Sigmoid colon (tissue), 4 donors: ENCODE measurements at regions not wholly inside any gene's neighbourhood (a gene's known extent, or its start where the extent isn't known, plus 50 kb on each side); places are given as distances from the start of the nearest gene placed in this dataset.

Experiments used
- CTCF ChIP-seq, 4 experiments: fragments of 450-650 bp in 3 of 4; fragments of 200-600 bp in 1 of 4; IDR thresholded peaks; one replicate each; pipeline ENCODE4 v1.5.1; 2016 to 2019; ENCODE audit warnings: antibody characterized with exemption in 4 of 4, mild to moderate bottlenecking in 3 of 4, moderate library complexity in 2 of 4
- EP300 ChIP-seq, 4 donors: sonication (generic); formaldehyde crosslinking; IDR thresholded peaks; one replicate each; pipeline ENCODE4 v1.6.1; 2017; ENCODE audit warnings: antibody characterized with exemption in 4 of 4
- POLR2A ChIP-seq, 2 donors: fragments of 450-650 bp; IDR thresholded peaks; one replicate each; pipeline ENCODE4 v1.6.1; 2016; ENCODE audit warnings: antibody characterized with exemption in 2 of 2, mild to moderate bottlenecking in 2 of 2, moderate library complexity in 2 of 2
- POLR2AphosphoS5 ChIP-seq, 4 donors: sonication (generic); formaldehyde crosslinking; IDR thresholded peaks; one replicate each; pipeline ENCODE4 v1.6.1; 2017; ENCODE audit warnings: antibody characterized with exemption in 4 of 4

DNA sequence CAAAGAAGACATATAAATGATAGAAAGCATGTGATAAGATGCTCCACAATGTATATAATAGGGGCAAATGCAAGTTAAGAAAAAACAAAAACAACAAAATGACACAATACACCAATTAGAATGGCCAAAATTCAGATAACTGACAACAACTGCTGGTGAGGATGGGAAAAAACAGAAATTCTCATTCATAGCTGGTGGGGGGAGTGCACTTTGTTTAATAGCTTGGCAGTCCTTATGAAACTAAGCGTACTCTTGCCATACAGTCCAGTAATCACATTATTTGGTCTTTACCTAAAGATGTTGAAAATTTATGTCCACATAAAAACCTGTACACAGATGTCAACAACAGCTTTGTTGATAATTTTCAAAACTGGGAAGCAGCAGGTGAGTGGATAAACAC is 791.1 kb upstream of the CDH10 start:
- TF ChIP-seq CTCF (IDR thresholded peaks at IDR 0.05) = no peak
- no peak for TF ChIP-seq POLR2A (IDR thresholded peaks at IDR 0.05)
- TF ChIP-seq EP300 (IDR thresholded peaks at IDR 0.05) = no peak
- no peak for TF ChIP-seq POLR2AphosphoS5 (IDR thresholded peaks at IDR 0.05)
